BLaER1 treated with 17β-estradiol and CSF1 and Interleukin-3, amounts not matched to agents 10 nM and 100 nM (cell line): ENCODE measurements at regions not wholly inside any gene's neighbourhood (a gene's known extent, or its start where the extent isn't known, plus 50 kb on each side); places are given as distances from the start of the nearest gene placed in this dataset.

Experiments used
- H3K27ac ChIP-seq, 11 experiments: shearing (Covaris generic); formaldehyde crosslinking; 2 replicates each; pipeline ENCODE4 v1.8.1; 2022
- H3K27me3 ChIP-seq, 11 experiments: shearing (Covaris generic); formaldehyde crosslinking; 2 replicates each; pipeline ENCODE4 v1.8.1; 2022
- H3K36me3 ChIP-seq, 11 experiments: shearing (Covaris generic); formaldehyde crosslinking; 2 replicates each; pipeline ENCODE4 v1.8.1; 2022
- H3K4me1 ChIP-seq, 10 experiments: shearing (Covaris generic); formaldehyde crosslinking; 2 replicates each; pipeline ENCODE4 v1.8.1; 2022
- H3K4me2 ChIP-seq, 11 experiments: shearing (Covaris generic); formaldehyde crosslinking; 2 replicates each; pipeline ENCODE4 v1.8.1; 2022
- H3K4me3 ChIP-seq, 10 experiments: shearing (Covaris generic); formaldehyde crosslinking; 2 replicates each; pipeline ENCODE4 v1.8.1; 2022
- H3K9ac ChIP-seq, 11 experiments: shearing (Covaris generic); formaldehyde crosslinking; 2 replicates each; pipeline ENCODE4 v1.8.1; 2022
- H3K9me3 ChIP-seq, 11 experiments: shearing (Covaris generic); formaldehyde crosslinking; replicated peaks in 1 of 11; 2 replicates each; pipeline ENCODE4 v1.8.1; 2022
- H4K20me1 ChIP-seq, 11 experiments: shearing (Covaris generic); formaldehyde crosslinking; 2 replicates each; pipeline ENCODE4 v1.8.1; 2022
- Cebpa-rat ChIP-seq, 11 experiments: shearing (Covaris generic); IDR thresholded peaks; 2 replicates each; pipeline ENCODE4 v1.8.1; 2022

DNA sequence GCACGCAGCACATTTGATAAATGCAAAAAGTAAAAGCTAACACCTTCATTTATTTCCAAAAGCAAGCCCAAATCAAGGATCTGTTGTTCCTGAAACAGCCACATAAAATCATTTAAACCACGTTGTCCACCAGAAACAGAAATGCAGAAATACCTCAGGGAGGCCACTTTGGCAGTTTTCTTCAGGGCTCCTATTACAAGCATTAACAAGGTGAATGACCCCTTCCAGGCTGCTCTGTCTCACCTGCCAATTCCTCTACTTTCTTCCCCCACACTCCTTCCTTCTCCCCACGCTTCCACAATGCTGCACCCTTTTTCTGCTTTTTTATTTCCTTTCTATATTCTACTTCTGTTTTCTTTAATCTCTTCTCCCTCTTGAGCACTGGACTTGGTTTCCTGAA lies 55.0 kb upstream of the PTGFRN start:
- H3K9me3 ChIP-seq, result no peaks in the 10 kb centered on the region
- no peak overlapping the region for H3K4me3 ChIP-seq
- peak overlapping the region in 3 of 11 experiments; percentile 10 to 42 (median 22); a peak in 4 of 22 replicates for H3K9ac ChIP-seq
- H3K36me3 ChIP-seq, result no peaks in the 10 kb centered on the region
- no peaks in the 10 kb centered on the region for H4K20me1 ChIP-seq
- no peak for TF ChIP-seq Cebpa-rat (IDR thresholded peaks at IDR 0.05)
- H3K27me3 ChIP-seq, result no peaks in the 10 kb centered on the region
- peak overlapping the region in 4 of 11 experiments; percentile 48 to 61 (median 56); a peak in 6 of 22 replicates for H3K27ac ChIP-seq
- H3K4me1 ChIP-seq, result peaks cover 21 to 36% (median 29%) of the 10 kb centered on the region in 10 experiments
- H3K4me2 ChIP-seq, result peak overlapping the region; percentile 38 to 82 (median 60)

DNA sequence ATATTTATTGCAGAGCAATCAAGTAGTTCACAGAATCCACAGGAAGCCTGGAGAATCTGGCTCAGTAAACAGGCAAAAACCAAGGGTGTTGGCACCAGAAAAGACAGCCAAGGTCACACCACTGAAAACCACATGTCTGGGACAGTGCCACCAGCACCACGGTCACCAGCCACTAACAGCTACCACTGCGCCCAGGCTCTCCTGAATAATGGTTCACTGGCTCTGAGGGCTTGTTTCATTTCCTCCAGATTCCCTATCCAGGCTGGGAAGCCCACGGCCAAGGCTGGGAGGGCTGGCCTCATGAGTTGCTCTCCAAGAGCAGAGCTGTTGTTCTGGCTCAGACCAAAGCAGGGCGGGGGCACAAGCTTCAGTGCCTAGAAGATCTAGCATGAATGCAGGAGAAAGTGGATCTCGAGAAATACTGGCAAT lies 54.5 kb upstream of the PTGFRN start:
- Histone ChIP-seq H3K9ac (peak overlapping the region in 4 of 11 experiments; percentile 10 to 42 (median 28); a peak in 5 of 22 replicates), H3K9me3 (no peaks in the 10 kb centered on the region), H3K4me1 (peaks cover 21 to 36% (median 29%) of the 10 kb centered on the region in 10 experiments), H3K27me3 (no peaks in the 10 kb centered on the region), H3K4me2 (peak overlapping the region; percentile 38 to 82 (median 60)), H3K36me3 (no peaks in the 10 kb centered on the region), H3K4me3 (no peak overlapping the region), H3K27ac (peak overlapping the region in 4 of 11 experiments; percentile 48 to 61 (median 56); a peak in 7 of 22 replicates), H4K20me1 (no peaks in the 10 kb centered on the region)
- TF ChIP-seq Cebpa-rat (IDR thresholded peaks at IDR 0.05), result no peak

DNA sequence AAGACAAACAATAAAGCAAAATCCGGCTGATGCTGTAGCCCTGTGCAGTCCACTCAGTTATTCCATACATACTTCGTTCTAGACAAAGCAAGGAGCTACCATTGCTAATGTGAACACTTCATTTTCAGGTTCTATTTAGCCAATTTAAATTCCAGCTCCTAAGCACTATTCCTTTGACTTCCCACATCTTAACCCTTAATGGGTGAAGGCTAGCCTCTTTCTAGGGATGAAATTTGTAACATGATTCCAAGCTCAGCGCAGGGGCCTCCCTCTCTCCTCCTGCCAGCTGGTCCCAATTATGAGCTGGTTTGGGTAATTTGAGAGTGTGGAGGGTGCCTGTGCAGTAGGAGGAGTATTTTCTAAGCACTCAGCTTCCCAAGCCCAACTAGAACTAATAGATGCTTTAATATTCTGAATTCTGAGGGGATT lies 53.9 kb upstream of the PTGFRN start:
- Histone ChIP-seq H3K36me3 (no peaks in the 10 kb centered on the region), H3K4me1 (peaks cover 21 to 39% (median 29%) of the 10 kb centered on the region in 10 experiments), H3K4me3 (no peak overlapping the region), H3K9me3 (no peaks in the 10 kb centered on the region), H4K20me1 (no peaks in the 10 kb centered on the region), H3K27ac (no peak overlapping the region), H3K4me2 (peak overlapping the region in 9 of 11 experiments; percentile 38 to 82 (median 67); a peak in 12 of 22 replicates), H3K27me3 (no peaks in the 10 kb centered on the region), H3K9ac (no peak overlapping the region)
- TF ChIP-seq Cebpa-rat (IDR thresholded peaks at IDR 0.05), result no peak

DNA sequence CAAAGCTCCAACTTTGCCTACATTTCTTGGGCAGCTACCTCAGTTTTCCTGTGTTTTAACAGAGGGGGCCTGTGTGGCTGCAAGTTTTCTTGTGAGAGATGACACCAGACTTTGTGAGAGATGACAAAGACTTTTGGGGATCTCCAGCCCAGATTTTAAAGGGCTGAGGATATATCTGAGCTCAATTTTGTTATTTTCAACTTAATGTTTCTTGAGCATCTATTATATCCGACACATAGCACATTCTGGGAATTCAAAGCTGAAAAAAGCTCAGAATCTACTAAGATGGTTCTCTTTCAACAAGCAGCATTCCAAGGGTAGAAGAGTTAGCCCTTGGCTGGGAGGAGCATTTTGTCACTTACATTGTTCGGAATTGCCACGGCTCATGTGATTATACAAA lies 53.4 kb upstream of the PTGFRN start:
- no peaks in the 10 kb centered on the region for H4K20me1 ChIP-seq
- no peaks in the 10 kb centered on the region for H3K27me3 ChIP-seq
- H3K27ac ChIP-seq, result no peak overlapping the region
- no peak overlapping the region for H3K4me2 ChIP-seq
- TF ChIP-seq Cebpa-rat (IDR thresholded peaks at IDR 0.05), result no peak
- H3K36me3 ChIP-seq, result no peaks in the 10 kb centered on the region
- no peak overlapping the region for H3K4me3 ChIP-seq
- no peaks in the 10 kb centered on the region for H3K9me3 ChIP-seq
- peaks cover 21 to 41% (median 29%) of the 10 kb centered on the region in 10 experiments for H3K4me1 ChIP-seq
- no peak overlapping the region for H3K9ac ChIP-seq

DNA sequence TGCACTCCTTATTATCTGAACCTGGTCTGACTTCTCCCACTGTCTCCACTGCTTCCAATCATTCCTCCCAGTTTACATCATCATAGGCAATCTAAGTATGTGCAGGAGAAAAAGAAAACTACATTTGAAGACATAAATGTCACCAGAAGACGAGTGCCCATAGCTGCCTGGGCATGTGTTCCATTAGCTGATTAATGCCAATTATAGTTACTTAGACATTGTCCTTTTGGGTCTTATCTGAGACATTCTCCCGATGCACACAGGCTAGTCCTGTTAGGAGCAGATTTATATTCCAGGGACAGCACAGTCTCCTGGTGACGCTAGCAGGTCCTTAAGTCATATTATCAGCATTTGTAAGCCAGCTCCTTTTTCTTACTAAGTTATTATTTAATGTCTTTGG lies 52.6 kb upstream of the PTGFRN start:
- no peak overlapping the region for H3K9ac ChIP-seq

More for the DNA sequence above, 52.6 kb upstream of the PTGFRN start:
- no peaks in the 10 kb centered on the region for H3K9me3 ChIP-seq
- no peaks in the 10 kb centered on the region for H4K20me1 ChIP-seq
- no peak overlapping the region for H3K27ac ChIP-seq
- TF ChIP-seq Cebpa-rat (IDR thresholded peaks at IDR 0.05), result no peak
- H3K4me3 ChIP-seq, result no peak overlapping the region
- no peak overlapping the region for H3K4me2 ChIP-seq
- H3K27me3 ChIP-seq, result no peaks in the 10 kb centered on the region
- no peaks in the 10 kb centered on the region for H3K36me3 ChIP-seq
- H3K4me1 ChIP-seq, result peaks cover 21 to 41% (median 29%) of the 10 kb centered on the region in 10 experiments
